Activated T-helper 9 cell treated with anti-CD3 and anti-CD28 coated beads, Interleukin-2, amount 50 U/mL, for 16 hours (primary cell): ENCODE measurements at regions not wholly inside any gene's neighbourhood (a gene's known extent, or its start where the extent isn't known, plus 50 kb on each side); places are given as distances from the start of the nearest gene placed in this dataset.
"Not testable (repeated sequence)": the region's sequence is repeated elsewhere in the genome, so short reads cannot be mapped to it uniquely, and the experiment has no call there.

ENCODE experiments used
- DNase-seq: peaks from one replicate; pipeline ENCODE4 v3.0.0-alpha.2; 2020; ENCODE audit warnings: low read depth

DNA sequence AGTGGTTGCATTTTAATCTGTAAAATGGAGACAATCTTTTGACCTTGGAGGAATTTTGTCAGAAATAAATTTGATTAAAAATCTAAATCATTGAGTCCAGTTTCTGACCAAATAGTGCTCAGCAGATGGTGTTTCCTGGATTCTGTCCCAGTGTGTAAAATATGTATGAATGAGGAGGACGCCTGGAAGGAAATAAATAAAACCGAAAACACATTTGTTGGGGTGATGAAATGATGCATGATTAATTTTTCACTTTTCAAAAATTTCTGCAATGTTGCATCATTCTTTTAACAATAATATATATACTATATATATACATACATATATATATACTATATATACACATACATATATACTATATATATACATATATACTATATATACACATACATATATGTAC lies 261.1 kb upstream of the TRIB2 start:
- no peak for DNase-seq

DNA sequence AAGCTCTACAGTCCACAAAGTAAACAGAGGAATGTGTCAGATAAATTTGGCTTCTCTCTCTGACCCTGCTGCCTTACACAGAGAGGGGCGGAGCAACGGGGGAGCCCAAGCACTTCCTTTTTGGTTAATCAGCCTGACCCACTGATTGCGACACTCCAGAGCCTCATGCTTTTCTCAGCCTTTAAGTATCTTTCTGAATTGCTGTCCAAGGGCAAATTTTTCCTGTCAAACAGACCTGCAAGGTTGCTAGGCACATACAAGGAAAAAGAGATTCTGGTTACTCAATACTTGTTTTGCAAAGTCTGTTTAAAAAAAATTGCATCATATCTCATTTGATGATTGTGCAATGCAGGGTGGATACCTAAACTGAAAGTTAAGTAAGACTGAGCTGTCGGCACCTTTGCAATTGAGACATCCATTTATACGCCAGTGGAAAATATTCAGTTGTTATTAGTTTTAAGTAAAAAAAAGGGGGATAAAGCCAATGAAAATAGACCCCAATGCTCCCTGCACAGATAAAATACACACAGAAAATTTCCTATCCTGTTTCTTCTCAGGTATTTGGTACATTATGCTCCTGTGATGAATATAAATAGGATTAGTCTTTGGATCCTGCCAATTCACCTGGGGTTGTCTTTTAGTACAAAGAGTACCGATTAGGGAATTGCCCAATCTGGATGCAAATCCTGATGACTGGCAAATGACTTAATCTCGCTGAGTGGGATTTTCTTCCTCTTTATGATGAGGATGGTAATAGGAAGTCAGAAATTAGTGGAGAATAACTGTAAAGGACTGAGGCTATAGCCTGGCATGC lies 260.2 kb upstream of the TRIB2 start:
- DNase-seq: peak; percentile 51

DNA sequence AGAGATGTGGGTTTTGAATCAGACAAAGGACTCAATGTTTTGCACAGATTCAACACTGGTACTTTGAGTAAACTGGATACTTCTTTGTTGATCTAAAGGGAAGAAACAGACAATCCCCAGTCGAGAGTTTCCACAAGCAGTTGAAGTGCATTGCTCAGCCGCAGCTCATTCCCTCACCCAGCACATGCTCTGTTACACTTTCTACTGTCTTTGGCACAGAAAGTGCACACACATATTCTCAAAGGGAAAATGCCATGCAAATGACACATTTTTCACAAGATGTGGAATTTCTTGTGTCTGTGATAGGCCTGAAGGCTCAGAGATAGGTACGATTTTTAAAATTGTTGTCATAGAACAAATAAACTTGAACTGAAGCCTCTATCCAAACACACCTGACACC lies 258.9 kb upstream of the TRIB2 start:
- no peak for DNase-seq

DNA sequence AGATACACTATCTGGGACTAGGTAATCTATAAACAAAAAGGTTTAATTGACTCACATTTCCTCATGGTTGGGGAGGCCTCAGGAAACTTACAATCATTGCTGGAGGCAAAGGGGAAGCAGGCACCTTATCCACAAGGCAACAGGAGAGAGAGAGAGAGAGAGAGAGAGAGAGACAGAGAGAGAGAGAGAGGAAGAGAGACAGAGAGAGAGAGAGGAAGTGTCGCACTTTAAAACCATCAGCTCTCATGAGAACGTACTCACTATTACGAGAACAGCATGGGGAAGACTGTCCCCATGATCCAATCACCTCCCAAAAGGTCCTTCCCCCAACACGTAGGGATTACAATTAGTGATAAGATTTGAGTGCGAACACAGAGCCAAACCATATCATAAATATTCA lies 253.5 kb upstream of the TRIB2 start:
- no peak for DNase-seq

DNA sequence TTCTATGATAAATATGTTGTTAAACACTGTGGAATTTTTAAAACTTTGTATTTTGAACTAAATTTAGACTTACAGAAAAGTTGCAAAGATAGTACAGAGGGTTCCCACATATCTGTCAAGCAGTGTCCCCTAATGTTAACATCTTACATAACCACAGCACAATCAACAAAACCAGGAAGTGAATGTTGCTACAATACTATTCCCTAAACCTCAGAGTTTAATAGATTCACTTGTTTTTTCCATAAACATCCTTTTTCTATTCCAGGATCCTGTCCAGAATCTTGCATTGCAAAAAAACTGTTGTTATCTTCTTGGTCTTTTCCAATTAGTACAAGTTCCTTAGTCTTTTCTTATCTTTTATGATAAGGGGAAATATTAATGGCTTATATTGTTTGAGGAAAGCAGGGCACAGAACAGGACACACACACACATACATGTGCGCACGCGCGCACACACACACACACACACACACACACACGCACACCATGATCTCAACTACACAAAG lies 251.1 kb upstream of the TRIB2 start:
- DNase-seq: no peak

DNA sequence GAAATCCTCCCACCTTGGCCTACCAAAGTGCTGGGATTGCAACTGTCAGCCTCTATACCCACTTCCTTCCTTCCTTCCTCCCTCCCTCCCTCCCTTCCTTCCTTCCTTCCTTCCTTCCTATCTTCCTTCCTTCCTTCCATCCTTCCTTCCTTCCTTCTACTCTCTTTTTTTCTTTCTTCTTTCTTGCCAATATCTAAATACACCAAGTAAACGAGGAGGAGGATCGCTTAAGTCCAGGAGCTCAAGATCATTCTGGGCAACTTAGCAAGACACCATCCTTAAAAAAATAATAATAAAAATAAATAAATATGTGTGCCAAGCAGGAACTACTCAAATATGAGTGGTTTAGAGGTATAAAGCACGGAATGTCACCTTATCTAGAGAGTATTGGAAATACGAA lies 249.4 kb upstream of the TRIB2 start:
- DNase-seq: no peak

DNA sequence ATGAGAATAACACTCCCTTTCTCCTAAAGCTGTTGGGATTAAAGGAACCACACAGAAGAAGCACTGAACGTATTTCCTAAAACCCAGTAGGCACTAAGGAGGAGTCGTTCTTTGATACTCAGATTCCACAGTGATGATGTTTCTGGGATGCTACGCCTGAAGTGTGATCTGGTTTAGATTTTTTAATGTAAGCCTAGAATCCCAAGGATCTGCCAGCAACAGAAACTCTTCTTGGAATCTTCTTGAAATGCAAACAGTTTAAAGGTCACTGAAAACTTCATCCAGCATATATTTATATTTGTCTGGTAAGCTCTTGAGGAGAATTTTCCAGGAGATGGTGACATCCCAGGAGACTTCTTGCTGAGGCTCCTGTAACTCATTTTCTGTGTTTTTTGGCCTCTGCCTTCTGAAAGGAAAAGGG lies 247.6 kb upstream of the TRIB2 start:
- DNase-seq: no peak

DNA sequence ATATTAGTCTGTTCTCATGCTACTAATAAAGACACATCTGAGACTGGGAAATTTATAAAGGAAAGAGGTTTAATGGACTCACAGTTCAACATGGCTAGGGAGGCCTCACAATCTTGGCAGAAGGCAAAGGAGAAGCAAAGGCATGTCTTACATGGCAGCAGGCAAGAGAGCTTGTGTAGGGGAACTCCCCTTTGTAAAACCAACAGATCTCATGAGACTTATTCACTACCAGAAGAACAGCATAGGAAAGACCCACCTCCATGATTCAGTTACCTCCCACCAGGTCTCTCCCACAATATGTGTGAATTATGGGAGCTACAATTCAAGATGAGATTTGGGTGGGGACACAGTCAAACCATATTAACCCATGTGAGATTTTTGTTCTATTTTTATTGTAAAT lies 244.5 kb upstream of the TRIB2 start:
- DNase-seq: not testable (repeated sequence)

DNA sequence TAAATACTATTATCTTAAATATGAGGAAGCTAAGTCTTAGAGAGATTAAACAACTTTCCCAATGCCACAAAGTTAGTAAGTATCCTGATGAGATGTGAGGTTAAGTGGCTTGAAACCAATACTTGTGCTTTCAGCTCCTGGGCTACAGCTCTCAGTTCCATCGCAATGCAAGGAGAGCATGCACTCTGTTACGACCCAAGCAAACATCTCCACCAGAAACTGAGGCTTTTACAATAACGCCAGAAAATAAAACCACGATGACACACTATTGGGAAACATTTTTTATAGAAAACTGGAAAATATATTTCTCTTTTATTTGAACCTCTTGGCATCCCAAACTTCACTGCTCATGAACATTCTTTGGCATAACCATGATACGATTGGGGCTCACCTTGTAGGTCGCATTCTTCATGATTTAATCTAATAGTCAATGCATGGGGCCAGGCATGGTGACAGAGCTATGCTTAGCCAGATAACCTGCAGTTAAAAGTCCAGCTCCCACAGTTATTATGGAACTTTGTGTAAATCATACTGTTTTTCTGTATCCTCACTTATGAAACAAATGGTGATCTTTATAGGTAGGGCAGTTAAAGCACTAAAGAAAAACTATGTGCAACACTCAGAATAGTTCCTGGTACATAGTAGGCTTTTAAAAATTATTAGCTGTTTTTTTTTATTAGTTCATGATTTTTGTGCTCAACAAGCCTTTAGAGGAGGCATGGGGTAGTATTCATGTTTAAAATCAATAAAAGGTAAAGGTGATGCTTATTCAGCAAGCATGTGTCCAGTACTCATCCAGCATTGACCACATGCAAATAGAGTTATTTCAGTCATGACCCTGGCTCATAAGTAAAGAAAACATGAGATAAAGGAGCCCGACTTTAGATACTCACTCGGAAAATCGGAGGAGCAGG lies 238.3 kb upstream of the TRIB2 start:
- DNase-seq: no peak

DNA sequence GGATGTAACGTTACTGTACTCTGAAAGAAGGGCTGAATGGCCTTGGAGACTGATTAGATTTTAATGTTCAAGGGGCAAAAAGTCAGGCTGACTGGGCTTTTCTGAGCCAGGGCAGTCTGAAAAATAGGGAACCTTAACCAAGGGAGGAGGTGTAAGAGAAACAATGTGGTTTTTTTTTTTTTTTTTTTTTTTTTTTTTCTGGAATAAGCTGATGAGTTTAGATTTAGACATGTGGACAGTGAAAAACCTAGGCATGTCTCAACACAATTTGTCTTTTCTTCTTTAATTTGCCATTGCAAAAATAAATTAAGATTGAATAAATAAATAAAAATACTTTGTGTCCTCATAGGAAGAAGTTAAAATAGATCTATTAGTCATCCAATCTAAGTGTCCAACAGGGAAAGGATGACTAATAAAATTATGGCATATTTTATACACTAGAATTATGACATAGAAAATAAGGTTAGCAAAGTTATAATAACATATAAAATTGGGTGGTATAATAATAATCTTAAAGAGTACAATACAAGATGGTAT lies 237.6 kb upstream of the TRIB2 start:
- DNase-seq: no peak

DNA sequence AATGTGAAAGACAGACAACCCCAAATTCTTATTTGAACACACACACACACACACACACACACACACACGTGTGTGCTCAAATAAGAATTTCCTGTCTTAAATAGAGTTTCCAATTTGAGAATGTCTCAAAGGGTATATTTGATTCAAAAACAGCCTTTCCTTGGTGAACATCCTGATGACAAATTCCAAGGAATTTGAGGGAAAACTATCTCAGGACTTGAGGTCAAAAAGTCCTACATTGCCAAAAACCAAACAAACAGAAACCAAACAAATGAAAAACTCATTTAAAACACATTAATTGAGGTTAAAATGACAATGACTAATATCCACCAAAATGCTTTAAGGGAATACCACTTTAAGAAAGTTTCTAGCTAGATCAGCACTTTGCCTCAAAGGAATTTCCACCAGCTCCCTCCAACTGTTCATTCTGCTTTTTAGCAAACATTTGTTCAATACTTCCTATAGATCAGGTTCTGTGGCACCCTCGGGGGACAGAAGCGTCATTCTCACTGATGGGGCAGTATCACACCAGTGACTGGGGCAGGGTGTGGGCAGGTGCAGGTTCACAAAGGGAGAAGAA lies 232.1 kb upstream of the TRIB2 start:
- no peak for DNase-seq

DNA sequence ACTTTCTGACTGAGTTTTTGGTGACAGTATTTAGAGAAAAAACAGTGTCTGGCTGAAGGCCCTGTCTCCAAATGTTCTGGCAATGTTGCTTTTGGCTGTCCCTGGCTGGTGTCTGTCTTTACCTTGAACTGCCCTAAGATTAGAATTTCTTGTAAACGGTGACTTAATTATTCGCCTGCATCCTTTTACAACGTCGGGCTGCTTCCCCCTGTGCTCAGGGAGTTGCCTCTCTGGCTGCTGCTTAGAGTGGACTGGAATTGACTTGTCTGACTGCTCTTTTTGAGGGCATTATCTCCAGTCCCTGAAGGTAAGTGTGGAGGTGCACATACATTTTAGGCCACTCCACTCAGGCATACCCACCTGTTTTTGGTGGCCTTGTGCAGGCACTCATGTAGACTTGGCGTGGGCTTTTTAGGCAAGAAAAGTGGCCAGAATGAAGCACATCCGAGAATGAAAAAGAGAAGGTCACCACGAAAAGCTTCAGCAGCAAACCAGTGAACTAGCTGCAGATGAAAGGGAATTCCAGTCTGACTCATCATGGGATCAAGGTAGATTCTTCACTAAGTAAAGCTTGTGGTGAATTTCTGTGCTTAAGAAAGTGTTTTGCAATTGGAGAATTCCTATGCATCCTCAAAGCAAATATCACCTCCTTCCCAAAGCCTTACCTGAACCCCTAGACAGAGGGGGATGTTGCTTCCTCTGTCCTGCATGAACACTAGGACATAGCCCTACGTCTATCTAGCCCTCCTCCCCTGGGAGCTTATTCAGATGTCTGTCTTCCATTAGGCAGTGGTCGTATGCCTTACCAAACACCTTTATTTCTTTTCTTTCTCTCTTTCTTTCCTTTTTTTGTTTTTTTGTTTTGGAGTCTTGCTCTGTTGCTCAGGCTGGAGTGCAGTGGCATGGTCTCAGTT lies 230.3 kb upstream of the TRIB2 start:
- DNase-seq: no peak

DNA sequence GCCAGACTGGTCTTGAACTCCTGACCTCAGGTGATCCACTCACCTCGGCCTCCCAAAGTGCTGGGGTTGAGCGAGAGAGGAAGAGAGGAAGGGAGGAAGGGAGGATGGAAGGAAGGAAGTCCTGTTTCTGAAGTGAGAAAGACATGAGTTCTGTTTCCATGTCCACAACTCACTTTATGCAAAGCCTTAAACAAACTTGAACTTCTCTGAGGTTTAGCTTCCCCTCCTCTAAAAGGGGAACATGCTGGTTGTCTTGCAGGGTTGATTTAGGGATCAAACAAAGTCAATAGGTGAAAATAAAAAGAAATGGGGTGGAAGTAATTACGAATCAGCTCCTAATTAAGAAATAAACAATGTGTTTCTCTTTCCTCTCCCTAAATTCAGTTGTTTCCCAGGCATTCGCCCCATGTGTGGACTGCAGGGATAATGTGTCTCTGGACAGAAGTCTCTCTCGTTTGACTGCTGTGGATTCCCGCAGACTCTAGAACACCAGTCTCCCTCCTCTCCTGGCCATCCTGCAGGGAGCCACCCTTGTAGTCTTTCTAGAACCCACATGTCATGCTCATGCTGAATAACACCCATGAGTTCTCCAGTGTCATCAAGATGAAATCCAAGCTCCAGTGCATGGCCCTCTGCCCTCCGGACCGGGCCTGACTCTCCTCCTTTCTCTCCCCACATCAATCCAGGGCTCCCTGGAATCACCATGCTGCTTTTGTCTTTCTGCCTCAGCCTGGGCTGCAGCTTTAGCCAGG lies 229.3 kb upstream of the TRIB2 start:
- no peak for DNase-seq

DNA sequence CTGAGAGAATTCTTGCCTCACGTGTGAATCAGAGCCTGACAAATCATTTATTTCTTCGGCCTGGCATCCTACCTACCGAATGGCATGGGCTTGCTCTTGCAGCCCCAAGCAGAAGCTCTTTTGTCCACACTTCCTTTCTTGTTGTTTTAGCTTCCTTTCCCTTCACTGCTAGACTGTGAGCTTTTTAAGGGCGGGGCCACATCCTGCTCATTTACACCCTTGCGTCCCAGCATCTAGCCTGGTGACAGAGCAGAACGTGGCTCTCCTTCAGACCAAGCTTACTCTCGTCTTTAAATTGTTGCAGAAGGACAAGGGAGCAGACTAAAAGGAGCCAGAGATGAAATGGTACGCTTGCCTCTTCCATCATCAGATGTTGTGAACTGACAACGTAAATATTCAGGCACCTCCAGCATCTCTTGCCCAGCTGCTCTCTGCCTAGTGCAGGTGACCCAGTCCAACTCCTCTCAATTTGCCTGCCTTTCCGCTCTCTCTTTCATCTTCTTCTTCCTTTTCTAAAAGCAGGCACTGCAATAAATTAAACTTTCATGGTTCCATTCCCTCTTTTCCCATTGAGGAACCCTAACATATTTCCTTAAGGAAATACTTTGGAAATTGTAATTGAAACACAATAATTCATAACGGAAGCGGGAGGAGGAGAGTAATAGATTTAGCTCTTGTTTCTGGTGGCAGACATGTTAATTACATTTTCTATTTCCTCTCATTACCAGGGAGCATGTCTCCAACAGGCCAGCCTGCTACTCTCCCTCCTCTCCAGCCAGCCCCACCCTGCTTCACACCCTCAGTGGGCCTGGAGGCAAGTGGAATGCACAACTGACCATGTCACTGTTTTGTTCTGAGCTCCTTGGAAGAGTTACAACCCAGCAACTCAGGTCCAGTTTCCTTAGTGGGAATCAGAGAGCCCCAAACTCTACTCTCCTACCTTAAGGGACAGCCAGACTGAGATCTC lies 228.1 kb upstream of the TRIB2 start:
- no peak for DNase-seq

DNA sequence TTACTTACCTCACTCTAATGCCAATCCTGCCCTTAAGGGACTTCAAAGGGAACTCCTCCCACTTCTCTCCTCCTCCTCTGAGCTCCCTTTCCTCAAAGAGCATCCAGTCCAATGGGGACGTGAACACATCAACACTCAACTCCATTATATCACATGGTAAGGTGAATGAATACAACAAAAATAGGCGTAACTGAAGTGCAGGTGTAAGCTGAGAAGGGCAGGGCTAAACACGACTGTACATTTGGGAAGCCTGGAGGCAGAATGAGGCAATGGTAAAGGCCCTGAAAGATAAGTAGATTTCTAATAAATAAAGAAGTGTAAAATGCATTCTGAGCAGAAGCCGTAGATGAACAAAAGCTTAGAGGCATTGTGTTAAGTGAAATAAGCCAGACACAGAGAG lies 226.1 kb upstream of the TRIB2 start:
- no peak for DNase-seq

DNA sequence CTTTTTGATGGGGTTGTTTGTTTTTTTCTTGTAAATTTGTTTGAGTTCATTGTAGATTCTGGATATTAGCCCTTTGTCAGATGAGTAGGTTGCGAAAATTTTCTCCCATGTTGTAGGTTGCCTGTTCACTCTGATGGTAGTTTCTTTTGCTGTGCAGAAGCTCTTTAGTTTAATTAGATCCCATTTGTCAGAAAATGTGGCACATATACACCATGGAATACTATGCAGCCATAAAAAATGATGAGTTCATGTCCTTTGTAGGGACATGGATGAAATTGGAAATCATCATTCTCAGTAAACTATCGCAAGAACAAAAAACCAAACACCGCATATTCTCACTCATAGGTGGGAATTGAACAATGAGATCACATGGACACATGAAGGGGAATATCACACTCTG lies 224.4 kb upstream of the TRIB2 start:
- DNase-seq: not testable (repeated sequence)

DNA sequence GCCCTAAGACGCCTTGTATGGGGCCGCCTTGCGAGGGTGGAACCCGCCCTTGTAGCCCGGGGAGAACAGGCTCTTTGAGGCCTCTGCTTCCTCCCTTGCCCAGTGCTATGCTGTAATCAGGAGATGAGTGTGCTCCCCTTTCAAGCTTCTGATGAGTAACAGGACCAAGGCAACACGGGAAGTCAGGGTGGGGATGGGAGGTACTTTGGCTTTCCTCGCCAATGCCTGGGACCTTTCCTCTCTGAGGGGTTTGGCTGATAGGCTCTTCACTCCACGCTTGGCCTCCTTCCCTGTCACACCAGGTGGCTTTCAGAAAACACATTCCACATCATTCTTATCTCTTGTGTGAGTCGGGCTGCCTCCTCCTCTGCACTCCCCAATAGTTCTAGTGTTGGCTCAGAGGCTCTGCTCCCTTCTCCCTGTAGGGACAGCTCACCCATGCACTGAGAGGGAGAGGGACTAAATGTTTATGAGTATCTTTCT lies 223.7 kb upstream of the TRIB2 start:
- DNase-seq: peak; percentile 19

DNA sequence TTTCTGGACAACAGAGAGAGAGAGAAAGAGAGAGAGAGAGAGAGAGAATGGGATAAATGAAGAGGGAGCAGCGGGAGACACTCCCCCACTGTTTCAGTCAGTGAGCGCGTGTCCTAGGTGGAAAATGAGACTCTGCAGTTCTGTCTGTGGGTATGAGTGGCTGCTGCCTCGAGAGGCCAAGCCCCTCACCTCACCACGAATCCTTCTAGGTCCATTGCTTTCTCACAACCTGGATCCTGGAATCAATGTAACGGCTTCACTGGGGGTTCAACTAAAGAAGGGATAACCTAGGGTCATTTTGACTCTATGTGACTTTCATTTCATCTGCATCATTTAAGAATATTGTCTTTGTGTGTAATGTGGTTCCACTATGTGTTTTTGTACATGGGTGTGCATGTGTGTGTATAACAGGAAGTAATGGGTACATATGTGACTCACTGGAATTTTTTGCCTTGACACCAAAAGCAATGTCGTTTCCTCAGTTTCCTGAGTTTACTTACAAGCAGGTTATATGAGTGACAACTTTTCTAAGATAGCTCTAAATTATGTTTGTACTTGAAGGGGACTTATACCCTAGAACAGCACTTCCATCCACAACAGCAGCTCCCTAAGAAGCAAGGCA lies 221.4 kb upstream of the TRIB2 start:
- no peak for DNase-seq

DNA sequence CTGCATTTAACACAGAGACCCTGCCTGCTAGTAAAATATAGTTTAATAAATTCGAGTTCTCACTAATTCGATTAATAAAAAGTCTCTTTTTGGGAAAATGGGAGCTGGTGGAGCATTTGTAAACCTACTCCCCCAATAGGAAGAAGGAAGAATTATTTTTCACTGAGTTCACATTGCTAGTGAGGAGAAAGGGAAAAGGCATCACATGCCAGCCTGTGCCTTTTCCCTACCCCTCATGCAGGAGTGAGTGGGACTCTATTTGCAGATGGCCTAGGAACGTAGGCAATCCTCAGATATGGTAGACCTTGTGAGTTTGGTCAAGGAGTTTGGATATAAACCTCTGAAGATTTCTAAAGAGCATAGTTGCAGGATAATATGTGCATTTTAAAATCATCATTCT lies 218.4 kb upstream of the TRIB2 start:
- DNase-seq: no peak
